PC-3 (cell line): ENCODE measurements at regions not wholly inside any gene's neighbourhood (a gene's known extent, or its start where the extent isn't known, plus 50 kb on each side); places are given as distances from the start of the nearest gene placed in this dataset.

Experiments
- ATAC-seq: fragments of 200-7000 bp; cut with Tn5 transposase; 2 replicates; pipeline ENCODE4 v1.9.1; 2020; ENCODE audit warnings: mild to moderate bottlenecking, moderate library complexity
- BruUV-seq: library from RNA; stranded (reverse); fragments of 400-500 nt; replicated peaks from 2 replicates; lab custom pipeline; 2021; lab: Mats Ljungman, UMichigan
- CTCF ChIA-PET: fragments of 300-600 bp; sonication (Branson Sonifier 250); formaldehyde crosslinking; loops from one replicate; lab custom pipeline; 2022; ENCODE audit warnings: antibody characterized with exemption; lab: Charles Lee
- POLR2A ChIA-PET: fragments of 300-600 bp; sonication (Branson Sonifier 250); formaldehyde crosslinking; loops from one replicate; lab custom pipeline; 2022; ENCODE audit warnings: antibody characterized with exemption; ENCODE audit not compliant: unreplicated experiment; lab: Charles Lee
- DNase-seq: peaks from one replicate; pipeline ENCODE4 v3.0.0-alpha.2; 2015
- H2AFZ ChIP-seq: fragments of 300-600 bp; sonication (generic); 2 replicates; pipeline ENCODE4 v1.6.0; 2016; ENCODE audit warnings: antibody characterized with exemption, low read length
- H3F3A ChIP-seq: fragments of 300-600 bp; sonication (generic); one replicate; pipeline ENCODE4 v1.6.0; 2017; ENCODE audit warnings: antibody characterized with exemption, low read length, control low read depth, mild to moderate bottlenecking; ENCODE audit not compliant: unreplicated experiment
- H3K27ac ChIP-seq: fragments of 300-600 bp; sonication (generic); 2 replicates; pipeline ENCODE4 v1.5.1; 2016; ENCODE audit warnings: mild to moderate bottlenecking, low read length
- H3K27me3 ChIP-seq: fragments of 300-600 bp; sonication (generic); 2 replicates; pipeline ENCODE4 v1.6.1; 2016; ENCODE audit warnings: low read length, mixed read lengths
- H3K36me3 ChIP-seq: fragments of 300-600 bp; sonication (generic); 2 replicates; pipeline ENCODE4 v1.6.1; 2016; ENCODE audit warnings: low read depth, mixed run types, low read length, mixed read lengths
- H3K4me1 ChIP-seq: fragments of 300-600 bp; sonication (generic); 2 replicates; pipeline ENCODE4 v1.5.1; 2016; ENCODE audit warnings: low read length; ENCODE audit not compliant: insufficient read depth
- H3K4me2 ChIP-seq: fragments of 300-600 bp; sonication (generic); 2 replicates; pipeline ENCODE4 v1.6.0; 2016; ENCODE audit warnings: low read length
- H3K4me3 ChIP-seq: fragments of 300-600 bp; sonication (generic); 2 replicates; pipeline ENCODE4 v1.5.1; 2016; ENCODE audit warnings: mild to moderate bottlenecking, low read length, mixed read lengths
- H3K79me2 ChIP-seq: fragments of 300-600 bp; sonication (generic); 2 replicates; pipeline ENCODE4 v1.6.1; 2017; ENCODE audit warnings: low read length, mixed read lengths
- H3K9ac ChIP-seq: fragments of 300-600 bp; sonication (generic); 2 replicates; pipeline ENCODE4 v1.6.0; 2016; ENCODE audit warnings: mild to moderate bottlenecking, low read length
- H3K9me2 ChIP-seq: fragments of 300-600 bp; sonication (generic); replicated peaks from 2 replicates; pipeline ENCODE4 v1.6.1; 2016; ENCODE audit warnings: mixed run types, low read length, mixed read lengths
- H3K9me3 ChIP-seq: fragments of 300-600 bp; sonication (generic); 2 replicates; pipeline ENCODE4 v1.6.1; 2016; ENCODE audit warnings: low read length, mixed read lengths
- H4K20me1 ChIP-seq: fragments of 300-600 bp; sonication (generic); 2 replicates; pipeline ENCODE4 v1.6.1; 2016; ENCODE audit warnings: low read length, mixed read lengths
- CTCF ChIP-seq: fragments of 300-600 bp; sonication (generic); conservative IDR thresholded peaks from 2 replicates; pipeline ENCODE4 v1.5.1; 2017; ENCODE audit warnings: antibody characterized with exemption, low read depth, mild to moderate bottlenecking, low read length
- EZH2 ChIP-seq: fragments of 300-600 bp; sonication (generic); IDR thresholded peaks from one replicate; pipeline ENCODE4 v1.6.1; 2017; ENCODE audit warnings: antibody characterized with exemption, mild to moderate bottlenecking, low read length; ENCODE audit not compliant: unreplicated experiment
- EZH2phosphoT487 ChIP-seq: fragments of 300-600 bp; sonication (generic); IDR thresholded peaks from 2 replicates; pipeline ENCODE4 v1.6.1; 2018; ENCODE audit warnings: mild to moderate bottlenecking, antibody characterized with exemption, low read length, borderline replicate concordance
- intact Hi-C: fragments of 100-400 bp; cut with micrococcal nuclease; formaldehyde crosslinking; loops from 2 replicates; pipeline ENCODE4 v1.9.0; 2023

GRCh38 chr3:20751296-20751695, 565.3 kb upstream of the SGO1 start:
- ChIA-PET CTCF (no interaction called here), POLR2A (no interaction called here)
- no TSS peak for BruUV-seq
- no peaks in the 10 kb centered on the region for H3K4me1 ChIP-seq
- no peaks in the 10 kb centered on the region for H3K79me2 ChIP-seq
- H3F3A ChIP-seq = no peaks in the 10 kb centered on the region
- H3K27me3 ChIP-seq = no peaks in the 10 kb centered on the region
- intact Hi-C loops = no loop called here
- no peaks in the 10 kb centered on the region for H3K36me3 ChIP-seq
- H3K4me2 ChIP-seq = no peak overlapping the region
- H3K9me2 ChIP-seq = no peaks in the 10 kb centered on the region
- H2AFZ ChIP-seq = no peak overlapping the region
- no peak overlapping the region for H3K9ac ChIP-seq
- no peak overlapping the region for H3K4me3 ChIP-seq
- no peaks in the 10 kb centered on the region for H4K20me1 ChIP-seq
- H3K9me3 ChIP-seq = peaks cover 29% of the 10 kb centered on the region
- TF ChIP-seq EZH2phosphoT487 (no peak), CTCF (no peak), EZH2 (no peak)
- ATAC-seq (no peak), DNase-seq (no peak)
- H3K27ac ChIP-seq = no peak overlapping the region

- Histone ChIP-seq H2AFZ (no peak overlapping the region), H4K20me1 (no peaks in the 10 kb centered on the region), H3K27me3 (no peaks in the 10 kb centered on the region), H3K4me2 (no peak overlapping the region), H3K79me2 (no peaks in the 10 kb centered on the region), H3K9me2 (no peaks in the 10 kb centered on the region), H3K27ac (no peak overlapping the region), H3K36me3 (no peaks in the 10 kb centered on the region), H3K4me1 (no peaks in the 10 kb centered on the region), H3K9ac (no peak overlapping the region), H3K9me3 (peaks cover 22% of the 10 kb centered on the region), H3K4me3 (no peak overlapping the region), H3F3A (no peaks in the 10 kb centered on the region)
- intact Hi-C loops = no loop called here
- POLR2A ChIA-PET = no interaction called here
- TF ChIP-seq CTCF (no peak), EZH2 (no peak)
- CTCF ChIA-PET = no interaction called here
- no peak for ATAC-seq
- no peak for DNase-seq
- BruUV-seq = no TSS peak
These were observed 561.7 kb upstream of the SGO1 start for GRCh38 chr3:20747741-20748140.

GRCh38 chr3:20743553-20744321, 557.7 kb upstream of the SGO1 start:
- H3K9me3 ChIP-seq = 0 out of 2 replicates have a peak, but pooled peaks cover 9% of the 10 kb centered on the region
- no peaks in the 10 kb centered on the region for H3K36me3 ChIP-seq
- ATAC-seq = no peak
- H3K9me2 ChIP-seq = no peaks in the 10 kb centered on the region
- H3K4me3 ChIP-seq = no peak overlapping the region
- H4K20me1 ChIP-seq = no peaks in the 10 kb centered on the region
- no peak overlapping the region for H3K9ac ChIP-seq
- no peaks in the 10 kb centered on the region for H3F3A ChIP-seq
- ChIA-PET CTCF (no interaction called here), POLR2A (no interaction called here)
- no peak for DNase-seq
- H3K27ac ChIP-seq = no peak overlapping the region
- intact Hi-C loops = no loop called here
- no peak overlapping the region for H3K4me2 ChIP-seq
- H3K79me2 ChIP-seq = no peaks in the 10 kb centered on the region
- TF ChIP-seq CTCF (no peak), EZH2phosphoT487 (no peak), EZH2 (no peak)
- no peaks in the 10 kb centered on the region for H3K27me3 ChIP-seq
- H3K4me1 ChIP-seq = no peaks in the 10 kb centered on the region
- BruUV-seq = no TSS peak
- H2AFZ ChIP-seq = no peak overlapping the region
